ENCODE measurements at regions not wholly inside any gene's neighbourhood (a gene's known extent, or its start where the extent isn't known, plus 50 kb on each side); places are given as distances from the start of the nearest gene placed in this dataset.

DNA sequence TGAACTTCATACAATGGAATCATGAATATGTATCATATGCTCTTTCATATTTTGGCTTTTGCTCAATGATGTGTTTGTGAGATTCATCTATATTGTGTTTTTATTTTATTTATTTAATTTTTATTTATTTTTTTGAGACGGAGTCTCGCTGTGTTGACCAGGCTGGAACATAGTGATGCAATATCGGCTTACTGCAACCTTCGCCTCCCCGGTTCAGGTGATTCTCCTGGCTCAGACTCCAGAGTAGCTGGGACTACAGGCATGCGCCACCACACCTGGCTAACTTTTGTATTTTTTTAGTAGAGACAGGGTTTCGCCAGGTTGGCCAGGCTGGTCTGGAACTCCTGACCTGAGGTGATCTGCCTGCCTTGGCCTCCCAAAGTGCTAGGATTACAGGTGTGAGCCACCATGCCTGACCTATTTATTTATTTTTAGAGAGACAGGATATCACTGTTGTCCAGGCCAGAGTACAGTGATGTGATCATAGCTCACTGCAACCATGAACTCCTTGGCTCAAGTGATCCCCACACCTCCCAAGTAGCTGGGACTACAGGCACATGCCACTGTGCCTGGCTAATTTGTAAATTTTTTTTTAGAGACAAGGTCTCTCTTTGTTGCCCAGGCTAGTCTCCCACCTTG, 74.5 kb downstream of the TET3 start:
- Histone ChIP-seq H3K27me3 (ENCODE audit: control insufficient read depth in 1 of 2, insufficient read depth in 2 of 2, low read length in 2 of 2) (no peaks in the 10 kb centered on the region), H3K27ac (ENCODE audit: low read depth in 2 of 2, low read length in 1 of 2) (no peak overlapping the region), H3K36me3 (ENCODE audit: control insufficient read depth in 2 of 2, insufficient read depth in 2 of 2, low read length in 1 of 2) (peaks cover 0 to 2% of the 10 kb centered on the region in 2 donors), H3K4me1 (ENCODE audit: control insufficient read depth in 2 of 2, insufficient read depth in 2 of 2, low read length in 1 of 2) (no peaks in the 10 kb centered on the region), H3K4me3 (ENCODE audit: low read depth in 1 of 2, low read length in 2 of 2) (no peak overlapping the region), H3K9me3 (ENCODE audit: control insufficient read depth in 2 of 2, insufficient read depth in 1 of 2, low read depth in 1 of 2, low read length in 1 of 2) (no peaks in the 10 kb centered on the region)
- WGBS, 2 donors: 98% methylated on average over 7 of the region's 7 CpGs

GRCh38 chr2:74063486-74063885, 78.8 kb downstream of the TET3 start:
- no peak overlapping the region for H3K27ac ChIP-seq (ENCODE audit: low read depth in 2 of 2, low read length in 1 of 2)
- WGBS, 2 donors: 96 to 97% methylated on average over 3 of the region's 3 CpGs
- H3K4me3 ChIP-seq (ENCODE audit: low read depth in 1 of 2, low read length in 2 of 2): no peak overlapping the region
- peaks cover 0 to 2% of the 10 kb centered on the region in 2 donors for H3K4me1 ChIP-seq (ENCODE audit: control insufficient read depth in 2 of 2, insufficient read depth in 2 of 2, low read length in 1 of 2)
- H3K27me3 ChIP-seq (ENCODE audit: control insufficient read depth in 1 of 2, insufficient read depth in 2 of 2, low read length in 2 of 2): no peaks in the 10 kb centered on the region
- no peaks in the 10 kb centered on the region for H3K36me3 ChIP-seq (ENCODE audit: control insufficient read depth in 2 of 2, insufficient read depth in 2 of 2, low read length in 1 of 2)
- no peaks in the 10 kb centered on the region for H3K9me3 ChIP-seq (ENCODE audit: control insufficient read depth in 2 of 2, insufficient read depth in 1 of 2, low read depth in 1 of 2, low read length in 1 of 2)

GRCh38 chr2:74065456-74065855, 80.7 kb downstream of the TET3 start:
- Histone ChIP-seq H3K4me3 (ENCODE audit: low read depth in 1 of 2, low read length in 2 of 2) (no peak overlapping the region), H3K9me3 (ENCODE audit: control insufficient read depth in 2 of 2, insufficient read depth in 1 of 2, low read depth in 1 of 2, low read length in 1 of 2) (no peaks in the 10 kb centered on the region), H3K36me3 (ENCODE audit: control insufficient read depth in 2 of 2, insufficient read depth in 2 of 2, low read length in 1 of 2) (no peaks in the 10 kb centered on the region), H3K4me1 (ENCODE audit: control insufficient read depth in 2 of 2, insufficient read depth in 2 of 2, low read length in 1 of 2) (peaks cover 0 to 2% of the 10 kb centered on the region in 2 donors), H3K27ac (ENCODE audit: low read depth in 2 of 2, low read length in 1 of 2) (no peak overlapping the region), H3K27me3 (ENCODE audit: control insufficient read depth in 1 of 2, insufficient read depth in 2 of 2, low read length in 2 of 2) (no peaks in the 10 kb centered on the region)
- 89 to 95% methylated on average over 10 of the region's 10 CpGs for whole genome bisulfite sequencing, 2 donors

DNA sequence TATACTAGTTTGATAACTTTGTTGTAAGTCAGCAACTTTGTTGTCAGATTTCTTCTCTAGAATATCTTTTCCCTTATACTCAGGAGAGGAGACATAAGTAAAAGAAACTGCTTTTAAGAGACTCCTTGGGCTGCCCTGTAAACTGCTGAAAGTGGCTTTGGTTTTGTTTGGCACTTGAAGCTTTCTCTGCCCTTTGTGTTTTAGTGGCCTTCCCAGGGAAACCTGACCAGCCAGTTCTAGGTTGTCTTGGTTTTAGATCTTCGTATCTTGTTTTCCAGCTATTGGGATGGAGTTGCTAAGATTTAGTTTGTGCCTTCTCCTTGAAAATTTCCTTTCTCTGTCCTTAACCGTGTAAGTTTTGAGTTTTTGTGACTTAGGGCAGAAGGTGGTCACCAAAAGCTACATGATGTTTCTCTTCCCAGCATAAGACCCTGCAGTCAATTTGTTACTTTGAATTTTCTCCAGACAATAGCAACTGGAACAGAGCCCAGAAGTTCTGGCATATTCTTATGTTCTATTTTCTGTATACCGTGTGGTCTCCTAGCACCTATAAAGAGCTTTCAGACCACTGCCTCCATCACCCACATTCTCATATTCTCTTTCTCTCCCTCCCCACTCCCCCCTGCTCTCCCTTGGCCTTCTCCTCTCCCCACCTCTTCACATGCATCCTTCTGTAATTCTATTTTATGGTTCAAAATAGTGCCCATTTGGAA, 81.1 kb downstream of the BOLA3 start:
- Histone ChIP-seq H3K36me3 (ENCODE audit: control insufficient read depth in 2 of 2, insufficient read depth in 2 of 2, low read length in 1 of 2) (no peaks in the 10 kb centered on the region), H3K9me3 (ENCODE audit: control insufficient read depth in 2 of 2, insufficient read depth in 1 of 2, low read depth in 1 of 2, low read length in 1 of 2) (no peaks in the 10 kb centered on the region), H3K4me3 (ENCODE audit: low read depth in 1 of 2, low read length in 2 of 2) (no peak overlapping the region), H3K27ac (ENCODE audit: low read depth in 2 of 2, low read length in 1 of 2) (peak overlapping the region; percentile 38 to 46), H3K27me3 (ENCODE audit: control insufficient read depth in 1 of 2, insufficient read depth in 2 of 2, low read length in 2 of 2) (no peaks in the 10 kb centered on the region), H3K4me1 (ENCODE audit: control insufficient read depth in 2 of 2, insufficient read depth in 2 of 2, low read length in 1 of 2) (peaks cover 0 to 2% of the 10 kb centered on the region in 2 donors)
- WGBS, 2 donors: 37 to 47% methylated on average over 3 of the region's 3 CpGs

DNA sequence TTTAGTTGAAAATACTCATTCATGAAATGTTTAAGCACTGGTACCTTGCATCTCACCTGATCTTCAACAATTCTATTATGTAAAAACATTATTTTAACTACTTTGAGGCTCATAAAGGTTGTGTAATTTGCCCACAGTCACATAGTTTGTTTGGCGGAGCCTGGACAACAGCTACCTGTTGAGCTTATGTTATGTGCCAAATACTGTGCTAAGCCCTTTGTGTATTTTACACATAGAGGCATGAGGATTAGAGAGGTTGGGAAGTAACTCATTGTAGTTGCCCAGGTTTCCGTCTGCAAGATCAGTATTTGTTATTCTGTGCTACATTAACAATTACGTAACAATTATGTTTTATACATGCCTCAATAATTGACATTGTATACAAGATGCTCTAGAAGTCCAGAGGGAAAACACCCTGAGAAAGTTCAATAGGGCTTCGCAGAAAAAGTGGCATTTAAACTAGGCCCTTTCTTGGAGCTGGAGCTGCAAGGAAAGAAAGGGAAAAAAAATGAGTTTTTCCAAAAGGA, 80.4 kb downstream of the BOLA3 start:
- WGBS, 2 donors: 62 to 79% methylated on average over 4 of the region's 4 CpGs
- H3K9me3 ChIP-seq (ENCODE audit: control insufficient read depth in 2 of 2, insufficient read depth in 1 of 2, low read depth in 1 of 2, low read length in 1 of 2): no peaks in the 10 kb centered on the region
- H3K27ac ChIP-seq (ENCODE audit: low read depth in 2 of 2, low read length in 1 of 2): peak overlapping the region; percentile 49 to 51
- no peaks in the 10 kb centered on the region for H3K36me3 ChIP-seq (ENCODE audit: control insufficient read depth in 2 of 2, insufficient read depth in 2 of 2, low read length in 1 of 2)
- H3K27me3 ChIP-seq (ENCODE audit: control insufficient read depth in 1 of 2, insufficient read depth in 2 of 2, low read length in 2 of 2): no peaks in the 10 kb centered on the region
- no peak overlapping the region for H3K4me3 ChIP-seq (ENCODE audit: low read depth in 1 of 2, low read length in 2 of 2)
- peaks cover 0 to 2% of the 10 kb centered on the region in 2 donors for H3K4me1 ChIP-seq (ENCODE audit: control insufficient read depth in 2 of 2, insufficient read depth in 2 of 2, low read length in 1 of 2)

- no peaks in the 10 kb centered on the region for H3K27me3 ChIP-seq (ENCODE audit: control insufficient read depth in 1 of 2, insufficient read depth in 2 of 2, low read length in 2 of 2)
- no peak overlapping the region for H3K27ac ChIP-seq (ENCODE audit: low read depth in 2 of 2, low read length in 1 of 2)
- 95 to 97% methylated on average over 2 of the region's 2 CpGs for WGBS, 2 donors
- H3K36me3 ChIP-seq (ENCODE audit: control insufficient read depth in 2 of 2, insufficient read depth in 2 of 2, low read length in 1 of 2): no peaks in the 10 kb centered on the region
- no peak overlapping the region for H3K4me3 ChIP-seq (ENCODE audit: low read depth in 1 of 2, low read length in 2 of 2)
- H3K4me1 ChIP-seq (ENCODE audit: control insufficient read depth in 2 of 2, insufficient read depth in 2 of 2, low read length in 1 of 2): peaks cover 0 to 2% of the 10 kb centered on the region in 2 donors
- no peaks in the 10 kb centered on the region for H3K9me3 ChIP-seq (ENCODE audit: control insufficient read depth in 2 of 2, insufficient read depth in 1 of 2, low read depth in 1 of 2, low read length in 1 of 2)
Measured at GRCh38 chr2:74070991-74071390, 76.7 kb downstream of the BOLA3 start.

DNA sequence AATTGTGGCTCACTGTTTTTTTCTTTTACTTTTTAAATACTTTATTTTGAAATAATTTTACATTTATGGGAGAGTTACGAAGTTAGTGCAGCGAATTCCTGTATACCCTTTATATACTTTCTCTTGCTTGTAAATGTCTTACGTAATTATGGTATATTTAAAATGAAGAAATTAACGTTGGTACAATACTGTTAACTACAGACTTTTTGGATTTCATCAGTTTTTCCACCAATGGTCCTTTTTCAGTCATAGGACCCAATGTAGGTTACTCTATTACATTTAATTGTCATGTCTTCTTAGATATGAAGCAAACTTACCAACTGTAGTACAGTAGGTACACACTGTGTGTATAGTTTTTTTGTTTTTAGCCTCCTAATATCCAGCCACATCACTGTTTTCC, 76.3 kb downstream of the BOLA3 start:
- Histone ChIP-seq H3K4me3 (ENCODE audit: low read depth in 1 of 2, low read length in 2 of 2) (no peak overlapping the region), H3K27ac (ENCODE audit: low read depth in 2 of 2, low read length in 1 of 2) (no peak overlapping the region), H3K9me3 (ENCODE audit: control insufficient read depth in 2 of 2, insufficient read depth in 1 of 2, low read depth in 1 of 2, low read length in 1 of 2) (no peaks in the 10 kb centered on the region), H3K36me3 (ENCODE audit: control insufficient read depth in 2 of 2, insufficient read depth in 2 of 2, low read length in 1 of 2) (no peaks in the 10 kb centered on the region), H3K27me3 (ENCODE audit: control insufficient read depth in 1 of 2, insufficient read depth in 2 of 2, low read length in 2 of 2) (no peaks in the 10 kb centered on the region), H3K4me1 (ENCODE audit: control insufficient read depth in 2 of 2, insufficient read depth in 2 of 2, low read length in 1 of 2) (peaks cover 0 to 2% of the 10 kb centered on the region in 2 donors)
- 90 to 92% methylated on average over 4 of the region's 4 CpGs for WGBS, 2 donors

- no peak overlapping the region for H3K4me3 ChIP-seq (ENCODE audit: low read depth in 1 of 2, low read length in 2 of 2)
- H3K4me1 ChIP-seq (ENCODE audit: control insufficient read depth in 2 of 2, insufficient read depth in 2 of 2, low read length in 1 of 2): peaks cover 2 to 3% of the 10 kb centered on the region in 2 donors
- WGBS, 2 donors: 59 to 66% methylated on average over 1 of the region's 1 CpG
Measured at GRCh38 chr2:74072565-74072964, 75.1 kb downstream of the BOLA3 start.

GRCh38 chr2:74074487-74074886, 73.2 kb downstream of the BOLA3 start:
- H3K4me1 ChIP-seq (ENCODE audit: control insufficient read depth in 2 of 2, insufficient read depth in 2 of 2, low read length in 1 of 2): peaks cover 0 to 3% of the 10 kb centered on the region in 2 donors
- H3K27me3 ChIP-seq (ENCODE audit: control insufficient read depth in 1 of 2, insufficient read depth in 2 of 2, low read length in 2 of 2): no peaks in the 10 kb centered on the region
- 83 to 84% methylated on average over 4 of the region's 4 CpGs for WGBS, 2 donors
- no peaks in the 10 kb centered on the region for H3K9me3 ChIP-seq (ENCODE audit: control insufficient read depth in 2 of 2, insufficient read depth in 1 of 2, low read depth in 1 of 2, low read length in 1 of 2)
- H3K27ac ChIP-seq (ENCODE audit: low read depth in 2 of 2, low read length in 1 of 2): no peak overlapping the region
- H3K4me3 ChIP-seq (ENCODE audit: low read depth in 1 of 2, low read length in 2 of 2): no peak overlapping the region
- no peaks in the 10 kb centered on the region for H3K36me3 ChIP-seq (ENCODE audit: control insufficient read depth in 2 of 2, insufficient read depth in 2 of 2, low read length in 1 of 2)

More at GRCh38 chr2:74072565-74072964, 75.1 kb downstream of the BOLA3 start:
- no peak overlapping the region for H3K27ac ChIP-seq (ENCODE audit: low read depth in 2 of 2, low read length in 1 of 2)
- no peaks in the 10 kb centered on the region for H3K27me3 ChIP-seq (ENCODE audit: control insufficient read depth in 1 of 2, insufficient read depth in 2 of 2, low read length in 2 of 2)
- no peaks in the 10 kb centered on the region for H3K9me3 ChIP-seq (ENCODE audit: control insufficient read depth in 2 of 2, insufficient read depth in 1 of 2, low read depth in 1 of 2, low read length in 1 of 2)
- no peaks in the 10 kb centered on the region for H3K36me3 ChIP-seq (ENCODE audit: control insufficient read depth in 2 of 2, insufficient read depth in 2 of 2, low read length in 1 of 2)

Measured in esophagus (tissue), 2 donors.